B cell (primary cell): ENCODE measurements at regions not wholly inside any gene's neighbourhood (a gene's known extent, or its start where the extent isn't known, plus 50 kb on each side); places are given as distances from the start of the nearest gene placed in this dataset.
"Not testable (repeated sequence)": the region's sequence is repeated elsewhere in the genome, so short reads cannot be mapped to it uniquely, and the experiment has no call there.

ENCODE experiments used
- ATAC-seq: fragments of 200-7000 bp; cut with Tn5 transposase; one replicate; pipeline ENCODE4 v1.10.0; 2021; ENCODE audit warnings: low read depth, mild to moderate bottlenecking, moderate number of reproducible peaks, moderate library complexity
- CTCF ChIA-PET: fragments of 350-600 bp; sonication (Branson Sonifier 250); formaldehyde crosslinking; loops from one replicate; lab custom pipeline; 2021; ENCODE audit warnings: antibody characterized with exemption, inconsistent platforms; lab: Charles Lee
- POLR2A ChIA-PET: fragments of 350-600 bp; sonication (Branson Sonifier 250); formaldehyde crosslinking; loops from one replicate; lab custom pipeline; 2021; ENCODE audit warnings: antibody characterized with exemption; lab: Charles Lee
- DNase-seq: peaks from one replicate; pipeline ENCODE4 v3.0.0; 2013
- H2AFZ ChIP-seq: 2 replicates; pipeline ENCODE4 v1.6.1; 2012; ENCODE audit warnings: mild to moderate bottlenecking, low read depth, low read length; ENCODE audit not compliant: insufficient read depth, poor library complexity, severe bottlenecking
- H3K27ac ChIP-seq, 2 donors: 1 replicate in 1 of 2; 2 replicates in 1 of 2; pipeline ENCODE4 v1.5.1; 2012 to 2013; ENCODE audit warnings: low read length in 2 of 2, mild to moderate bottlenecking in 2 of 2, moderate library complexity in 1 of 2
- H3K27me3 ChIP-seq, 4 experiments: fragments of 200-600 bp in 1 of 4; sonication (generic) in 1 of 4; replicated peaks in 1 of 4; 1 replicate in 2 of 4; 2 replicates in 2 of 4; pipeline versions ENCODE4 v1.6.1 to v1.7.0; 2013 to 2016; ENCODE audit warnings: low read length in 3 of 4, mild to moderate bottlenecking in 2 of 4, mixed read lengths in 1 of 4, moderate library complexity in 1 of 4; ENCODE audit not compliant: insufficient read depth in 4 of 4, control insufficient read depth in 3 of 4; ENCODE audit errors: control extremely low read depth in 1 of 4
- H3K36me3 ChIP-seq, 2 experiments: replicated peaks in 1 of 2; 1 replicate in 1 of 2; 2 replicates in 1 of 2; pipeline versions ENCODE4 v1.6.1 to v1.7.1; 2013; ENCODE audit warnings: low read length in 1 of 2; ENCODE audit not compliant: insufficient read depth in 2 of 2, control insufficient read depth in 1 of 2; ENCODE audit errors: control extremely low read depth in 1 of 2, extremely low read depth in 1 of 2
- H3K4me1 ChIP-seq, 2 donors: fragments of 200-600 bp in 1 of 2; sonication (generic) in 1 of 2; 1 replicate in 1 of 2; 2 replicates in 1 of 2; pipeline versions ENCODE4 v1.5.1 to v1.6.1; 2013 to 2017; ENCODE audit warnings: low read length in 2 of 2; ENCODE audit not compliant: control insufficient read depth in 2 of 2, insufficient read depth in 2 of 2
- H3K4me2 ChIP-seq: replicated peaks from 2 replicates; pipeline ENCODE3; 2012; ENCODE audit warnings: mild to moderate bottlenecking, low read depth, low read length; ENCODE audit not compliant: poor library complexity, severe bottlenecking
- H3K4me3 ChIP-seq, 5 experiments: fragments of 200-600 bp in 1 of 5; sonication (generic) in 1 of 5; 1 replicate in 3 of 5; 2 replicates in 2 of 5; pipeline versions ENCODE4 v1.5.1 to v1.7.0; 2011 to 2016; ENCODE audit warnings: low read length in 4 of 5, mild to moderate bottlenecking in 4 of 5, low read depth in 2 of 5, control low read depth in 1 of 5, moderate library complexity in 1 of 5; ENCODE audit not compliant: insufficient read depth in 1 of 5; ENCODE audit errors: control extremely low read depth in 1 of 5, extremely low read depth in 1 of 5
- H3K79me2 ChIP-seq: fragments of 200-600 bp; sonication (generic); one replicate; pipeline ENCODE4 v1.6.0; 2016; ENCODE audit warnings: low read length; ENCODE audit not compliant: control insufficient read depth, insufficient read depth
- H3K9ac ChIP-seq: fragments of 200-600 bp; sonication (generic); 2 replicates; pipeline ENCODE4 v1.6.1; 2017; ENCODE audit warnings: mild to moderate bottlenecking, low read length, moderate library complexity
- H3K9me3 ChIP-seq, 3 donors: one replicate each; pipeline versions ENCODE4 v1.6.1 to v1.7.1; 2013; ENCODE audit warnings: low read length in 2 of 3; ENCODE audit not compliant: control insufficient read depth in 2 of 3, insufficient read depth in 1 of 3; ENCODE audit errors: control extremely low read depth in 1 of 3
- H4K20me1 ChIP-seq: 2 replicates; pipeline ENCODE4 v1.6.0; 2012; ENCODE audit warnings: mild to moderate bottlenecking, low read length; ENCODE audit not compliant: insufficient read depth, control insufficient read depth, poor library complexity, severe bottlenecking
- H3K27ac Mint-ChIP-seq: one replicate; pipeline ENCODE4 v1.8.0; 2021; ENCODE audit warnings: mixed read lengths
- H3K27me3 Mint-ChIP-seq: one replicate; pipeline ENCODE4 v1.8.0; 2021; ENCODE audit warnings: mixed read lengths
- H3K4me1 Mint-ChIP-seq: one replicate; pipeline ENCODE4 v1.8.0; 2021; ENCODE audit warnings: mixed read lengths
- H3K4me3 Mint-ChIP-seq: one replicate; pipeline ENCODE4 v1.8.0; 2021; ENCODE audit warnings: mixed read lengths
- H3K9me3 Mint-ChIP-seq: one replicate; pipeline ENCODE4 v1.8.0; 2022; ENCODE audit warnings: mixed read lengths; ENCODE audit not compliant: insufficient read depth
- EZH2 ChIP-seq: IDR thresholded peaks from 2 replicates; pipeline ENCODE4 v1.6.1; 2012; ENCODE audit warnings: borderline replicate concordance, low read depth, mild to moderate bottlenecking, moderate library complexity, low read length; ENCODE audit not compliant: insufficient read depth, poor library complexity, severe bottlenecking
- WGBS: methylation state at CpG from one replicate; pipeline ENCODE4 v1.1.5; 2013; ENCODE audit warnings: missing lambda C conversion rate; ENCODE audit not compliant: insufficient coverage; 5-methylcytosine and 5-hydroxymethylcytosine counted together
- intact Hi-C: fragments of 100-400 bp; cut with micrococcal nuclease; formaldehyde crosslinking; loops from one replicate; pipeline ENCODE4 v1.10.0; 2022
- TF ChIP-seq, protein P1 (sequence below): fragments of 200-600 bp; IDR thresholded peaks from one replicate; pipeline ENCODE4 v1.8.0; 2022; ENCODE audit warnings: antibody characterized with exemption, mild to moderate bottlenecking

DNA sequence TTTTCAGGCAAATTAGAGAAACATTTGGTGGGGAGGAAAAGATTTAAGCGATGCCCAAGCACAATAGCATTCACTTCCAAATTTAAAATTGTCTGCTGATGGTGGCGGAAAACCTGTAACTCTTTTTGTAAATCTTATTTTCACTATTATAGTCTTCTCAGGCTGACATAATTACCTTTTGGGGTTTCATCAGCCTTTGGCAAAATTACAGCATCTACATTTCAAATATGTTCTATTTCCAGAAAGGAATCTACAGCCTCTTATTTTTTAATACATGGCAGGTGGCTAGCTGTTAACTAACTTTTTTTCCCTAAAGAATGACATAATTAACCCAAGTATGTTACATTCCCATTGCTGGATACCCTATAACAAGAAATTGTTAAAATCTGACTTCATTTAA lies 391.5 kb upstream of the CCDC54 start:
- Histone ChIP-seq H3K27me3 (no peaks in the 10 kb centered on the region), H3K79me2 (no peaks in the 10 kb centered on the region), H3K9me3 (peaks cover 0 to 3% (median under 1%) of the 10 kb centered on the region in 3 donors), H3K27ac (no peak overlapping the region), H3K4me3 (no peak overlapping the region), H3K4me2 (no peak overlapping the region), H3K4me1 (no peaks in the 10 kb centered on the region), H3K9ac (no peak overlapping the region), H4K20me1 (no peaks in the 10 kb centered on the region), H3K36me3 (no peaks in the 10 kb centered on the region), H2AFZ (no peak overlapping the region)
- ChIA-PET CTCF (no interaction called here), POLR2A (no interaction called here)
- no CpG with 5 or more reads among the region's 2 CpGs for WGBS
- no peaks in the 10 kb centered on the region for H3K4me1 Mint-ChIP-seq
- intact Hi-C loops = no loop called here
- DNase-seq (no peak), ATAC-seq (no peak)
- no peak for TF ChIP-seq EZH2
- TF ChIP-seq, protein P1, sequence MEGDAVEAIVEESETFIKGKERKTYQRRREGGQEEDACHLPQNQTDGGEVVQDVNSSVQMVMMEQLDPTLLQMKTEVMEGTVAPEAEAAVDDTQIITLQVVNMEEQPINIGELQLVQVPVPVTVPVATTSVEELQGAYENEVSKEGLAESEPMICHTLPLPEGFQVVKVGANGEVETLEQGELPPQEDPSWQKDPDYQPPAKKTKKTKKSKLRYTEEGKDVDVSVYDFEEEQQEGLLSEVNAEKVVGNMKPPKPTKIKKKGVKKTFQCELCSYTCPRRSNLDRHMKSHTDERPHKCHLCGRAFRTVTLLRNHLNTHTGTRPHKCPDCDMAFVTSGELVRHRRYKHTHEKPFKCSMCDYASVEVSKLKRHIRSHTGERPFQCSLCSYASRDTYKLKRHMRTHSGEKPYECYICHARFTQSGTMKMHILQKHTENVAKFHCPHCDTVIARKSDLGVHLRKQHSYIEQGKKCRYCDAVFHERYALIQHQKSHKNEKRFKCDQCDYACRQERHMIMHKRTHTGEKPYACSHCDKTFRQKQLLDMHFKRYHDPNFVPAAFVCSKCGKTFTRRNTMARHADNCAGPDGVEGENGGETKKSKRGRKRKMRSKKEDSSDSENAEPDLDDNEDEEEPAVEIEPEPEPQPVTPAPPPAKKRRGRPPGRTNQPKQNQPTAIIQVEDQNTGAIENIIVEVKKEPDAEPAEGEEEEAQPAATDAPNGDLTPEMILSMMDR = no peak
- no peak overlapping the region for H3K27ac Mint-ChIP-seq
- no peak overlapping the region for H3K4me3 Mint-ChIP-seq
- peaks cover 2% of the 10 kb centered on the region for H3K27me3 Mint-ChIP-seq
- H3K9me3 Mint-ChIP-seq = no peaks in the 10 kb centered on the region

DNA sequence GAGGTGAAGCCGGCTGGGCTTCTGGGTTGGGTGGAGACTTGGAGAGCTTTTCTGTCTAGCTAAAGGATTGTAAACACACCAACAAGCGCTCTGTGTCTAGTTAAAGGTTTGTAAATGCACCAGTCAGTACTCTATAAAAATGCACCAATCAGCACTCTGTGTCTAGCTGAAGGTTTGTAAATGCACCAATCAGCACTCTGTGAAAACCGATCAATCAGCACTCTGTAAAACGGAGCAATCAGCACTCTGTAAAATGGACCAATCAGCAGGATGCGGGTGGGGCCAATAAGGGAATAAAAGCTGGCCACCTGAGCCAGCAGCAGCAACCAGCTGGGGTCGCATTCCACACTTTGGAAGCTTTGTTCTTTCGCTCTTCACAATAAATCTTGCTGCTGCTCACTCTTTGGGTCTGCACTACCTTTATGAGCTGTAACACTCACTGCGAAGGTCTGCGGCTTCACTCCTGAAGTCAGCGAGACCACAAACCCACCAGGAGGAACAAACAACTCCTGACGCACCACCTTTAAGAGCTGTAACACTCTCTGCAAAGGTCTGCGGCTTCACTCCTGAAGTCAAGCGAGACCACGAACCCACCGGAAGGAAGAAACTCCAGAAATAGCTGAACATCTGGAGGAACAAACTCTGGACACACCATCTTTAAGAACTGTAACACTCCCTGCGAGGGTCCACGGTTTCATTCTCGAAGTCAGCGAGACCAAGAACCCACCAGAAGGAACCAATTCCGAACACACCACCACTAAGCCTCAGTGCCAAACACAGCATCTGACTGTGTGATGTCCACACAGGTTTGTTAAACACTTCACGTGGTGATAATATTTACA lies 378.2 kb upstream of the CCDC54 start:
- H3K27ac ChIP-seq, H2AFZ ChIP-seq, H3K9me3 Mint-ChIP-seq, intact Hi-C loops, H3K9ac ChIP-seq, POLR2A ChIA-PET, H3K36me3 ChIP-seq, H4K20me1 ChIP-seq, H3K79me2 ChIP-seq, H3K27me3 ChIP-seq, H3K9me3 ChIP-seq, H3K27me3 Mint-ChIP-seq: not testable (repeated sequence)
- CTCF ChIA-PET = interaction anchor here (0.8 kb wide), 1 partner anchor 62 kb away, joined by 3 read pairs; no protein-coding TSS in a partner anchor
- H3K4me3 ChIP-seq = peak overlapping the region in 1 of 5 experiments; percentile 10
- Mint-ChIP-seq H3K4me3 (peak overlapping the region; percentile 83), H3K4me1 (peaks cover 27% of the 10 kb centered on the region), H3K27ac (peak overlapping the region; percentile 80)
- peak; percentile 39 for ATAC-seq
- peak; percentile 49 for DNase-seq
- 58% methylated on average over 17 of the region's 21 CpGs for WGBS
- H3K4me1 ChIP-seq = peaks cover 10 to 12% of the 10 kb centered on the region in 2 donors
- H3K4me2 ChIP-seq = peak overlapping the region; percentile 25
